Pancreas (tissue), 10 donors: ENCODE measurements at regions not wholly inside any gene's neighbourhood (a gene's known extent, or its start where the extent isn't known, plus 50 kb on each side); places are given as distances from the start of the nearest gene placed in this dataset.

Source experiments
- ATAC-seq, 4 donors: fragments of 200-7000 bp; cut with Tn5 transposase; one replicate each; pipeline versions ENCODE4 v1.8.0 to v1.9.1; 2020; ENCODE audit warnings: mild to moderate bottlenecking in 4 of 4, moderate library complexity in 4 of 4
- DNase-seq, 6 donors: peaks; one replicate each; pipeline ENCODE4 v3.0.0-alpha.2; 2020
- FAIRE-seq: peaks from 2 replicates; lab custom pipeline; 2012; peaks lifted over from hg19 to GRCh38; lab: Jason Lieb, UNC
- H3K27ac ChIP-seq, 4 donors: fragments of 200-600 bp; sonication (generic); 1 replicate in 3 of 4; 2 replicates in 1 of 4; pipeline versions ENCODE4 v1.5.0 to v1.8.0; 2020
- H3K27me3 ChIP-seq, 4 donors: fragments of 200-600 bp; one replicate each; pipeline ENCODE4 v1.8.0; 2021
- H3K36me3 ChIP-seq, 3 donors: fragments of 200-600 bp; sonication (generic) in 1 of 3; one replicate each; pipeline versions ENCODE4 v1.5.0 to v1.8.0; 2020 to 2021
- H3K4me1 ChIP-seq, 3 donors: fragments of 200-600 bp; one replicate each; pipeline ENCODE4 v1.8.0; 2021
- H3K4me3 ChIP-seq, 4 donors: fragments of 200-600 bp; sonication (generic) in 2 of 4; one replicate each; pipeline versions ENCODE4 v1.5.0 to v1.8.0; 2020 to 2021
- H3K9me3 ChIP-seq, 4 donors: fragments of 200-600 bp; one replicate each; pipeline ENCODE4 v1.8.0; 2021
- CTCF ChIP-seq, 4 donors: fragments of 200-600 bp; sonication (generic) in 3 of 4; IDR thresholded peaks; one replicate each; pipeline versions ENCODE4 v1.5.0 to v1.8.0; 2021; ENCODE audit warnings: antibody characterized with exemption in 4 of 4
- WGBS, 2 donors: extraction: QIAGEN DNeasy Blood & Tissue Kit; methylation state at CpG; one replicate each; pipeline ENCODE4 v1.1.7; 2013; 5-methylcytosine and 5-hydroxymethylcytosine counted together
- intact Hi-C, 3 donors: fragments of 100-400 bp; cut with DNase I; formaldehyde crosslinking; loops; one replicate each; pipeline versions ENCODE4 v1.11.1 to v1.14.2; 2022
- donor health status: healthy with polysubstance abuse.
- donor health status: DM: no; HTN: no; CAD: no; lungs with moderate emphysema.
- donor health status: DM: no; HTN: no; CAD: no.
- donor health status: control.
- donor health status: control.
- donor health status: Bipolar disorder and iron deficiency.
- donor health status: DM: yes; HTN: yes; CAD: no.
- donor health status: DM: no; HTN: no; CAD: no.
- donor health status: DM: no; HTN: no; CAD: no.
- donor health status: DM: yes; HTN: yes; CAD: no.

GRCh38 chr2:222017252-222017850 is 281.4 kb downstream of the PAX3 start:
- 79 to 85% methylated on average over 4 of the region's 4 CpGs for WGBS, 2 donors
- Histone ChIP-seq H3K27ac (no peak overlapping the region), H3K36me3 (no peaks in the 10 kb centered on the region), H3K4me1 (no peaks in the 10 kb centered on the region), H3K27me3 (no peaks in the 10 kb centered on the region), H3K4me3 (no peak overlapping the region), H3K9me3 (no peaks in the 10 kb centered on the region)
- TF ChIP-seq CTCF (IDR thresholded peaks at IDR 0.05): no peak
- DNase-seq: no peak
- no peak for FAIRE-seq
- intact Hi-C loops: no loop called here
- no peak for ATAC-seq

DNA sequence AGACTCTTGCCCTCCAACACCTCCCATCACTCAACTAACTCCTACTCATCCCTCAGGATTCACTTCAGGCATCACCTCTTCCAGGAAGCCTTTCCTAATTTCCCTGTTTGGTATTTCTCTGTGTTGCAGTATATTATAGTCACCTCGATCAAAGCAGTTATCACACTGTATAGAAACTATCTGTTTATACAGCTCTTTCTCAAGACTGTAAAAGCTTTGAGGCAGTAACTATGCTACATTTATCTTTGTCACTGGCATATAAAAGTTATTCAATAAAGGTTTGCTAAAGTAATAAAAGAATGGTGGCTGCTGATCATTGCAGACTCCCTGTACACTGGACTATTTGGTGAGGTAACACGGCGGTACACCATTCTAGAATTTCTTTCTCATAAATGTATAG is 284.9 kb downstream of the PAX3 start:
- no peak for ATAC-seq
- no peak for DNase-seq
- Histone ChIP-seq H3K27me3 (no peaks in the 10 kb centered on the region), H3K36me3 (no peaks in the 10 kb centered on the region), H3K27ac (no peak overlapping the region), H3K4me3 (no peak overlapping the region), H3K4me1 (no peaks in the 10 kb centered on the region), H3K9me3 (no peaks in the 10 kb centered on the region)
- TF ChIP-seq CTCF (IDR thresholded peaks at IDR 0.05): no peak
- intact Hi-C loops: no loop called here
- FAIRE-seq: no peak
- 75 to 87% methylated on average over 3 of the region's 3 CpGs for WGBS, 2 donors

- Histone ChIP-seq H3K9me3 (no peaks in the 10 kb centered on the region), H3K4me3 (no peak overlapping the region), H3K27ac (no peak overlapping the region), H3K27me3 (peaks cover 0 to 4% (median 0%) of the 10 kb centered on the region in 4 donors), H3K4me1 (no peaks in the 10 kb centered on the region), H3K36me3 (no peaks in the 10 kb centered on the region)
- WGBS, 2 donors: 61 to 70% methylated on average over 3 of the region's 3 CpGs
- DNase-seq (no peak), FAIRE-seq (no peak), ATAC-seq (no peak)
- no peak for TF ChIP-seq CTCF (IDR thresholded peaks at IDR 0.05)
- intact Hi-C loops: no loop called here
Measured at GRCh38 chr2:222000326-222000725, 298.5 kb downstream of the PAX3 start.

DNA sequence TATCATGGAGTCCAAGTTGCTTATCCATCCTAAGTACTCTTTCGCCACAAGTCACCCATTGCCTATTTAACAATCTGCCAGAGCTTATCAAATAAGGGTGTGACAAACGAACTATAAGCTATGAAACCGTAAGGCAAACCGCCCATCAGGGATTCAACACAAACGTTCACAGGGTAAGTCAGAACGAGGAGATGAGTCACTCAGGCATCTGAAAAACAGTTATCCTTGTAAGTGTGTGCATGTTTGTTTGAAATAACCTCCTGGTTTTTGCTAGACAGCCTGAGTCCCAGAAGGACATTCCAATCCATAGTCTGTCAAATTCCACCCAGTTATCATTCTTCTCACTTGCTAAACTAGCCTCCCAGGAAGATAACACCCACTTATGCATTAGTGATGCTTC is 299.1 kb downstream of the PAX3 start:
- intact Hi-C loops: no loop called here
- ATAC-seq (no peak), FAIRE-seq (no peak), DNase-seq (no peak)
- H3K27ac ChIP-seq: no peak overlapping the region
- H3K27me3 ChIP-seq: peaks cover 0 to 4% (median 0%) of the 10 kb centered on the region in 4 donors
- no peak overlapping the region for H3K4me3 ChIP-seq
- H3K4me1 ChIP-seq: no peaks in the 10 kb centered on the region
- TF ChIP-seq CTCF (IDR thresholded peaks at IDR 0.05): no peak
- H3K36me3 ChIP-seq: no peaks in the 10 kb centered on the region
- no peaks in the 10 kb centered on the region for H3K9me3 ChIP-seq
- 39 to 54% methylated on average over 6 of the region's 6 CpGs for WGBS, 2 donors

DNA sequence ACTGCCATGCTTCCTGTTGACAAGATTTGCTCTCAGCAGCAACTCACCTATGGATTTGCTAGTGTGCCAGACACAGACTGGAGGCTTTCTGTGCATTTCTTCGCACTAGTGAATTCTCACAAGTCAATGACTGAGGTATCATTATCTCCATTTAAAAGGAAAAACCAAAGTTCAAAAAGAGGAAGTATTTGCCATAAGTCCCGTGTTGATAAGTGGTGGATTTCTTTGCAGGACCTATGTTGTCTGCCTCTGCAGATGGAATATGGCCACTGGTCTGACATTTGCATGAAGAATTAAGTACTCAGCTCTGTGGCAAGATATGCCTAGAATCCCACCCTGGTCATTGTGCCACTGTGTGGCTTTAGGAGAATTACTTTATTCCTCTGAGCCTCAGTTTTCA is 299.6 kb downstream of the PAX3 start:
- Histone ChIP-seq H3K36me3 (no peaks in the 10 kb centered on the region), H3K27ac (no peak overlapping the region), H3K27me3 (peaks cover 0 to 4% (median 0%) of the 10 kb centered on the region in 4 donors), H3K4me3 (no peak overlapping the region), H3K4me1 (no peaks in the 10 kb centered on the region), H3K9me3 (no peaks in the 10 kb centered on the region)
- no peak for DNase-seq
- ATAC-seq: no peak
- no peak for FAIRE-seq
- intact Hi-C loops: no loop called here
- no peak for TF ChIP-seq CTCF (IDR thresholded peaks at IDR 0.05)
- WGBS, 2 donors: 51 to 73% methylated on average over 2 of the region's 2 CpGs
